Liver (tissue), 8 donors: ENCODE measurements at regions not wholly inside any gene's neighbourhood (a gene's known extent, or its start where the extent isn't known, plus 50 kb on each side); places are given as distances from the start of the nearest gene placed in this dataset.

Source experiments
- DNase-seq: peaks from one replicate; pipeline ENCODE4 v3.0.0-alpha.2; 2017; ENCODE audit warnings: low spot score
- H3K27ac ChIP-seq, 2 donors: one replicate each; pipeline ENCODE4 v1.7.0; 2013; ENCODE audit warnings: inconsistent platforms in 2 of 2, low read length in 2 of 2, control low read depth in 1 of 2, low read depth in 1 of 2, mild to moderate bottlenecking in 1 of 2
- H3K27me3 ChIP-seq, 4 donors: one replicate each; pipeline versions ENCODE4 v1.6.1 to v1.7.0; 2013; ENCODE audit warnings: low read length in 3 of 4, inconsistent platforms in 1 of 4, mild to moderate bottlenecking in 1 of 4, moderate library complexity in 1 of 4; ENCODE audit not compliant: control insufficient read depth in 4 of 4, insufficient read depth in 4 of 4
- H3K36me3 ChIP-seq, 4 donors: one replicate each; pipeline versions ENCODE4 v1.6.1 to v1.7.0; 2013; ENCODE audit warnings: low read length in 3 of 4, mild to moderate bottlenecking in 3 of 4, low read depth in 1 of 4, moderate library complexity in 1 of 4; ENCODE audit not compliant: control insufficient read depth in 4 of 4, insufficient read depth in 3 of 4
- H3K4me1 ChIP-seq, 4 donors: one replicate each; pipeline versions ENCODE4 v1.6.1 to v1.7.0; 2013; ENCODE audit warnings: low read length in 3 of 4, mild to moderate bottlenecking in 3 of 4, moderate library complexity in 1 of 4; ENCODE audit not compliant: control insufficient read depth in 4 of 4, insufficient read depth in 4 of 4
- H3K4me3 ChIP-seq, 3 donors: one replicate each; pipeline versions ENCODE4 v1.6.1 to v1.7.0; 2013; ENCODE audit warnings: low read length in 3 of 3, control low read depth in 1 of 3, low read depth in 1 of 3, mild to moderate bottlenecking in 1 of 3
- H3K9ac ChIP-seq, 2 donors: one replicate each; pipeline ENCODE4 v1.7.0; 2013; ENCODE audit warnings: low read length in 2 of 2, mild to moderate bottlenecking in 2 of 2, moderate library complexity in 2 of 2, control low read depth in 1 of 2, low read depth in 1 of 2
- H3K9me3 ChIP-seq, 4 donors: one replicate each; pipeline versions ENCODE4 v1.6.1 to v1.7.0; 2013; ENCODE audit warnings: low read length in 3 of 4; ENCODE audit not compliant: control insufficient read depth in 4 of 4
- ATF3 ChIP-seq: IDR thresholded peaks from 2 replicates; pipeline ENCODE4 v1.6.1; 2016; ENCODE audit warnings: antibody characterized with exemption
- CTCF ChIP-seq: fragments of 150-350 bp; IDR thresholded peaks from 2 replicates; pipeline ENCODE4 v1.5.1; 2017; ENCODE audit warnings: improper control_type of control experiment, low read depth, low read length; ENCODE audit not compliant: missing input control
- FOXA1 ChIP-seq: IDR thresholded peaks from 2 replicates; pipeline ENCODE4 v1.6.1; 2016; ENCODE audit warnings: antibody characterized with exemption
- GABPA ChIP-seq, 2 donors: IDR thresholded peaks in 1 of 2; conservative IDR thresholded peaks in 1 of 2; 2 replicates each; pipeline ENCODE4 v1.6.1; 2016; ENCODE audit warnings: antibody characterized with exemption in 2 of 2, mild to moderate bottlenecking in 1 of 2, moderate library complexity in 1 of 2
- HNF4A ChIP-seq, 2 donors: conservative IDR thresholded peaks; 2 replicates each; pipeline ENCODE4 v1.6.1; 2016; ENCODE audit warnings: antibody characterized with exemption in 2 of 2, mild to moderate bottlenecking in 2 of 2
- HNF4G ChIP-seq: IDR thresholded peaks from 2 replicates; pipeline ENCODE4 v1.6.1; 2016; ENCODE audit warnings: antibody characterized with exemption
- MAX ChIP-seq: IDR thresholded peaks from 2 replicates; pipeline ENCODE4 v1.6.1; 2016; ENCODE audit warnings: antibody characterized with exemption
- NR2F2 ChIP-seq: IDR thresholded peaks from 2 replicates; pipeline ENCODE4 v1.6.1; 2016; ENCODE audit warnings: antibody characterized with exemption
- RAD21 ChIP-seq, 2 donors: IDR thresholded peaks; 2 replicates each; pipeline ENCODE4 v1.6.1; 2016; ENCODE audit warnings: antibody characterized with exemption in 2 of 2, mild to moderate bottlenecking in 2 of 2
- REST ChIP-seq: IDR thresholded peaks from 2 replicates; pipeline ENCODE4 v1.6.1; 2016; ENCODE audit warnings: antibody characterized with exemption, mild to moderate bottlenecking
- RXRA ChIP-seq, 2 donors: IDR thresholded peaks; 2 replicates each; pipeline ENCODE4 v1.6.1; 2017 to 2018; ENCODE audit warnings: antibody characterized with exemption in 2 of 2, mild to moderate bottlenecking in 1 of 2
- SP1 ChIP-seq: IDR thresholded peaks from 2 replicates; pipeline ENCODE4 v1.6.1; 2018; ENCODE audit warnings: antibody characterized with exemption, mild to moderate bottlenecking
- YY1 ChIP-seq: IDR thresholded peaks from 2 replicates; pipeline ENCODE4 v1.6.1; 2016; ENCODE audit warnings: antibody characterized with exemption, mild to moderate bottlenecking
- ZBTB33 ChIP-seq: IDR thresholded peaks from 2 replicates; pipeline ENCODE4 v1.6.1; 2016; ENCODE audit warnings: antibody characterized with exemption
- WGBS: extraction: QIAGEN DNeasy Blood & Tissue Kit; methylation state at CpG from one replicate; pipeline ENCODE4 v1.1.7; 2013; 5-methylcytosine and 5-hydroxymethylcytosine counted together
- donor health status: healthy.
- donor health status: healthy.
- donor health status: healthy.
- donor health status: healthy.
- donor health status: healthy.

- no peak for TF ChIP-seq NR2F2
- no peak for TF ChIP-seq YY1
- TF ChIP-seq HNF4G, result no peak
- TF ChIP-seq MAX, result no peak
- TF ChIP-seq HNF4A (conservative IDR thresholded peaks at IDR 0.05), result no peak
- TF ChIP-seq FOXA1, result no peak
- TF ChIP-seq ATF3, result no peak
- TF ChIP-seq REST, result no peak
- TF ChIP-seq CTCF, result no peak
- TF ChIP-seq GABPA (IDR thresholded peaks at IDR 0.05 in 1 of 2, conservative IDR thresholded peaks at IDR 0.05 in 1 of 2), result no peak
- TF ChIP-seq RXRA (IDR thresholded peaks at IDR 0.05), result no peak
- TF ChIP-seq RAD21 (IDR thresholded peaks at IDR 0.05), result no peak
- TF ChIP-seq SP1, result no peak
- TF ChIP-seq ZBTB33, result no peak
- Histone ChIP-seq H3K27me3 (peaks cover 0 to 5% (median 3%) of the 10 kb centered on the region in 4 donors), H3K9me3 (no peaks in the 10 kb centered on the region), H3K4me3 (no peak overlapping the region), H3K27ac (no peak overlapping the region), H3K36me3 (no peaks in the 10 kb centered on the region), H3K9ac (no peak overlapping the region), H3K4me1 (no peaks in the 10 kb centered on the region)
- DNase-seq, result no peak
- 75% methylated on average over 1 of the region's 1 CpG for WGBS
Observed at GRCh38 chr5:54912021-54912420, 73.4 kb downstream of the ESM1 start.
